GM12872 (cell line): ENCODE measurements at regions not wholly inside any gene's neighbourhood (a gene's known extent, or its start where the extent isn't known, plus 50 kb on each side); places are given as distances from the start of the nearest gene placed in this dataset.
A peak's percentile ranks its signal among the peaks of the same experiment; 100 is the strongest.

ENCODE experiments used
- TF ChIP-seq, protein P1 (sequence below): IDR thresholded peaks from 3 replicates; pipeline ENCODE4 v1.5.1; 2011; ENCODE audit warnings: low read depth, mild to moderate bottlenecking, low read length, moderate library complexity; ENCODE audit not compliant: insufficient read depth

GRCh38 chr3:153757839-153758238 lies 363.4 kb upstream of the ARHGEF26 start:
- TF ChIP-seq, protein P1, sequence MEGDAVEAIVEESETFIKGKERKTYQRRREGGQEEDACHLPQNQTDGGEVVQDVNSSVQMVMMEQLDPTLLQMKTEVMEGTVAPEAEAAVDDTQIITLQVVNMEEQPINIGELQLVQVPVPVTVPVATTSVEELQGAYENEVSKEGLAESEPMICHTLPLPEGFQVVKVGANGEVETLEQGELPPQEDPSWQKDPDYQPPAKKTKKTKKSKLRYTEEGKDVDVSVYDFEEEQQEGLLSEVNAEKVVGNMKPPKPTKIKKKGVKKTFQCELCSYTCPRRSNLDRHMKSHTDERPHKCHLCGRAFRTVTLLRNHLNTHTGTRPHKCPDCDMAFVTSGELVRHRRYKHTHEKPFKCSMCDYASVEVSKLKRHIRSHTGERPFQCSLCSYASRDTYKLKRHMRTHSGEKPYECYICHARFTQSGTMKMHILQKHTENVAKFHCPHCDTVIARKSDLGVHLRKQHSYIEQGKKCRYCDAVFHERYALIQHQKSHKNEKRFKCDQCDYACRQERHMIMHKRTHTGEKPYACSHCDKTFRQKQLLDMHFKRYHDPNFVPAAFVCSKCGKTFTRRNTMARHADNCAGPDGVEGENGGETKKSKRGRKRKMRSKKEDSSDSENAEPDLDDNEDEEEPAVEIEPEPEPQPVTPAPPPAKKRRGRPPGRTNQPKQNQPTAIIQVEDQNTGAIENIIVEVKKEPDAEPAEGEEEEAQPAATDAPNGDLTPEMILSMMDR: no peak

DNA sequence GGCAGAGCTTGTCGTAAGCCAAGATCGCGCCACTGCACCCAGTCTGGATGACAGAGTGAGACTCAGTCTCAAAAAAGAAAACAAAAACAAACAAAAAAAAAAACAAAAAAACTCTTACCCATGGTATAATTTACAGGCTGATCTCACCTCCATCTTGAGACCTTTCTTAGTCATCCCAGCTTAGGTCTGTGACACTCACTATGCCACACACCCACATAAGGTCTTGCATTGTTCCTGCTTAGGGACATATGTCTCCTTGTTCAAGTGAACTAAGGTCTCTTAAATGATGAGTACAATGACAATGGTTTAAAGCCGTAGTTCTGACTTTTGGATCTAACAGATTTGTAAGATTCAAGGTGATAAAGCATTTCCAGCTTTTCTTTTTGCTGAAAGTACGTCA lies 360.2 kb upstream of the ARHGEF26 start:
- TF ChIP-seq, protein P1: no peak

DNA sequence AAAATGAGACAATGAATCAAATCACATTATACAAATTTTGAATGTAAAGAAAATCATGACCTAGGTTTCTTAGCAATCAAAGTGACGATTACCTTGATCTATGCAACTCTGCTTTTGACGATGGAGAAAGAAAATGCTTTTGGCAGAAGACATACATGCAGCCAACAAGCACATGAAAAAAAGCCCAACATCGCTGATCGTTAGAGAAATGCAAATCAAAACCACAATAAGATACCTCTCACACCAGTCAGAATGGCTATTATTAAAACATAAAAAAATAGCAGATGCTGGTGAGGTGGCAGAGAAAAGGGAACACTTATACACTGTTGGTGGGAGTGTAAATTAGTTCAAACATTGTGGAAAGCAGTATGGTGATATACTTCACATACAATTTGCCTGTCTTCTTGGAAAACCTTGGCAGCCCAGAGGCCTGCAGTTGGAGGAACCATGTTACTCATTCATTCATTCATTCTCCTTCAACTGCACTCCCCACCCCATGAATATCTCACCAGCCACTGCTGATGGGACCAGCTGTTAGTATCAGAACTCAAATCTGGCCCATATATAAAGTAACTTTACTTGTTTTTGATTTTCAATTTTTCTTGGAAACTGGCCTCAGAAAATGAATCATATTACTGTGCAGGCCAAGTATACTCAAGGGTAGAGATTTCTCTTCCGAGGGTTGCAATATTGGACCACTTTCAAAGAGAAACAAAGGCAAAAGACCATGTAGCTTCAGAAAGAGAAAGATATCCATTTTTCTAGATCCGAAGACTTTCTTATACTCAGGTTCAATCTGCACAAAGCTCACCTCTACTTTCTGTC lies 358.6 kb upstream of the ARHGEF26 start:
- TF ChIP-seq, protein P1: no peak

DNA sequence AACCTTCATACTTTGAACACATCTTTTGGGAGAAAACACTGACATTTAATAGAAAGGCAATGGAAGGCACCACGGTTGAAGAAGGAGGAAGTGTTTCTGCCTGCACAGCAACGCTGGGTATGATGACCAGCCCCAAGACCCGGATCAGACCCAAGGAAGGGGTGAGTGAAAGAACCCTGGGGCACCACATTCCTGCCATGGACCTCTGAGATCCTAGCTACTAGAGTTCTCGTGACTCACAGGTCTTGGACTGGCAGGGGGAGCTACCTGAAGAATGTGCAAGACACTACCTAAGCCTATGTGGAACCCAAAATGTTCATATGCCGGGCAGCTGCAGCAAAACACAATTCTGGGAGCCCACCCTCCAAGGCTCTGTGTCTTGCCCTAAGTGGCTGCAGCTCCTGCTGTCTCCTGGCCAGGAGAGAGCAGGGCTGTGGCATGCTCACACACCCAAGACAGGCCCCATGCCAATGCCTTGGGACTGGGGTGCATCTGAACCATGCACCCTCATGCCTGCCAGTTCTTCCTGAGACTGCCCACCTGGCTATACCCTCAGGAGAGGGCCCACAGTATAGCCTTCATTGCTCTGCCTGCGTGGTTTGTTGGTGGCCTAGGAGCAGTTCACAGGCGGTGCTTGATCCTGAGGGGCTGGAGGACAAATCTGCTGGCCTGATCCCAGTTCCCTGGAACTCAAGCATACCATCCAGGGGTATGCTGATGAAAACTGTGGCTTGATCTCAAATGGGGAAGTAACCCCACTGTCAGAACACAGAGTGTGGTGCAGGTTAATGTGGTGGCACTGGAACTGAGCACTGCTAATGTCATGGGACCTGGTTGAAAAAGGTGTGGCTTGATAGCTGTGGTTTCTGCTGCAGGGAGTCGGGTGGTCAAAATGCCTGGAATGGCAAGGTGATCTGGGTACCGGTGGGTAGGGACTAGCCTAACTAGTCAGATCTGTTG lies 353.3 kb upstream of the ARHGEF26 start:
- TF ChIP-seq, protein P1: no peak

GRCh38 chr3:153768561-153769469 lies 352.4 kb upstream of the ARHGEF26 start:
- TF ChIP-seq, protein P1: peak; percentile 91

- TF ChIP-seq, protein P1: no peak
Measured at GRCh38 chr3:153783106-153783505, 338.1 kb upstream of the ARHGEF26 start.
